ENCODE measurements at regions not wholly inside any gene's neighbourhood (a gene's known extent, or its start where the extent isn't known, plus 50 kb on each side); places are given as distances from the start of the nearest gene placed in this dataset.

DNA sequence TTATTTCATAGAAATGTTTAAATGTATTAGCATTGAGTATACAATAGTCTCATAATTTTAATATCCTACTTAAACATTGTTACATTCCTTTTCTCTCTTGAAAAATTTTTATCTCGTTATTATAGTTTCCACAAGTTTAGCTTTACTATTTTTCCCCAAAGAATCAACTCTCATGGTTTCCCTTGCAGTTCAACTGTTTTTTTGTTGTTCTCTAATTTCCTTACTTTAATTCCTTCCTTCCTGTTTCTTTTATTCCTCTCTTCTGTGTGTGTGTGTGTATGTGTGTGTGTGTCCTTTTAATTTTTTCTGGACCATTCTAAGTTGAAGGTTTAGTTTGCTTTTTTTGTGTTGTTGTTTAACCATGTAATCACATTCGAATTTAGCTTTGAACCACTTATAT is 171.1 kb downstream of the GASK1B start:
- Histone ChIP-seq H3K27me3 (ENCODE audit: low read depth) (no peaks in the 10 kb centered on the region), H3K4me3 (no peak overlapping the region), H3K27ac (no peak overlapping the region), H3K36me3 (no peaks in the 10 kb centered on the region), H3K9me3 (no peaks in the 10 kb centered on the region), H3K4me1 (no peaks in the 10 kb centered on the region)
- DNase-seq, result no peak
- TF ChIP-seq, protein P1, sequence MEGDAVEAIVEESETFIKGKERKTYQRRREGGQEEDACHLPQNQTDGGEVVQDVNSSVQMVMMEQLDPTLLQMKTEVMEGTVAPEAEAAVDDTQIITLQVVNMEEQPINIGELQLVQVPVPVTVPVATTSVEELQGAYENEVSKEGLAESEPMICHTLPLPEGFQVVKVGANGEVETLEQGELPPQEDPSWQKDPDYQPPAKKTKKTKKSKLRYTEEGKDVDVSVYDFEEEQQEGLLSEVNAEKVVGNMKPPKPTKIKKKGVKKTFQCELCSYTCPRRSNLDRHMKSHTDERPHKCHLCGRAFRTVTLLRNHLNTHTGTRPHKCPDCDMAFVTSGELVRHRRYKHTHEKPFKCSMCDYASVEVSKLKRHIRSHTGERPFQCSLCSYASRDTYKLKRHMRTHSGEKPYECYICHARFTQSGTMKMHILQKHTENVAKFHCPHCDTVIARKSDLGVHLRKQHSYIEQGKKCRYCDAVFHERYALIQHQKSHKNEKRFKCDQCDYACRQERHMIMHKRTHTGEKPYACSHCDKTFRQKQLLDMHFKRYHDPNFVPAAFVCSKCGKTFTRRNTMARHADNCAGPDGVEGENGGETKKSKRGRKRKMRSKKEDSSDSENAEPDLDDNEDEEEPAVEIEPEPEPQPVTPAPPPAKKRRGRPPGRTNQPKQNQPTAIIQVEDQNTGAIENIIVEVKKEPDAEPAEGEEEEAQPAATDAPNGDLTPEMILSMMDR (IDR thresholded peaks at IDR 0.05), result no peak
- intact Hi-C loops (cut with DNase I), result no loop called here
- no peak for ATAC-seq

DNA sequence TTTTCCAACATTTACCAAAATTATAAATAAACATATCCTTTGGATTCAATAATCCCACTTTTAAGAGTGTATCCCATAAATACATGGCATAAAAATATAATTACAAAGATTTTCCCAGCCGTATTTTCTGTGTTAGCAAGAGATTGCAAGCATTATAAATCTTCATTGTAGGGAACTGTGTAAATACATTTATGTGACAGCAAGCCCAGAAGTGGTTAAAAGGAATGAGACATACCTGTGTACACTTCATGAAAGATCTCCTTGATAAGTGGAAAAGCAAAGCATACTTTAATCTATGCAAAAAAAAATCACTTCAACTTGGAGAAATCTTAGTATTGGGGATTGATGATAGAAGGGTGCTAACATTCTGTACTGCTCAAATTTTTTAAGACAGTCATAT is 173.1 kb downstream of the GASK1B start:
- H3K9me3 ChIP-seq, result no peaks in the 10 kb centered on the region
- no peak for ATAC-seq
- DNase-seq, result no peak
- TF ChIP-seq, protein P1 (IDR thresholded peaks at IDR 0.05), result no peak
- H3K4me1 ChIP-seq, result peaks cover 5% of the 10 kb centered on the region
- intact Hi-C loops (cut with DNase I), result loop anchor here (10.0 kb wide), 1 partner anchor 255 kb away; no protein-coding TSS in a partner anchor
- no peaks in the 10 kb centered on the region for H3K36me3 ChIP-seq
- no peak overlapping the region for H3K27ac ChIP-seq
- no peaks in the 10 kb centered on the region for H3K27me3 ChIP-seq (ENCODE audit: low read depth)
- H3K4me3 ChIP-seq, result no peak overlapping the region

DNA sequence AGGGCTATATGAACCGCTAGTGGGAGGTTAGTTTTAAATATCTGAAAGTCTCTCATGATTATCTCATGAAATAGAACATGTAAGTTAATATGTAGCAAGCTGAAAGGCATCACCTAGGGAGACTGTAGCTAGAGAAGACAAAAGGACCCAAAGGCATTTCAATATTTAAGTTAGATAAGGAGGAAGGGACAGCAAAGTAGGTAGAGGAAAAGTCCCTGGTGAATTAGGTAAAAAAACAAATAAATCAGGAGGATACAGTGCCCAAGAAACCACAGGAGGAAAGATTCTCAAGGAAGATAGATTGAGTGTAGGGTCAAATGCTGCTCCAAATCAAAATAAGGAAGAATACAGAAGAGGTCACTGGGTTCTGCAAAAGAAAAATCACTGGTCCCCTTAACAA is 175.5 kb downstream of the GASK1B start:
- Histone ChIP-seq H3K4me3 (no peak overlapping the region), H3K36me3 (no peaks in the 10 kb centered on the region), H3K27me3 (ENCODE audit: low read depth) (no peaks in the 10 kb centered on the region), H3K27ac (no peak overlapping the region), H3K9me3 (no peaks in the 10 kb centered on the region), H3K4me1 (peaks cover 6% of the 10 kb centered on the region)
- DNase-seq, result no peak
- no peak for ATAC-seq
- TF ChIP-seq, protein P1 (IDR thresholded peaks at IDR 0.05), result no peak
- intact Hi-C loops (cut with DNase I), result loop anchor here (10.0 kb wide), 1 partner anchor 258 kb away; no protein-coding TSS in a partner anchor

DNA sequence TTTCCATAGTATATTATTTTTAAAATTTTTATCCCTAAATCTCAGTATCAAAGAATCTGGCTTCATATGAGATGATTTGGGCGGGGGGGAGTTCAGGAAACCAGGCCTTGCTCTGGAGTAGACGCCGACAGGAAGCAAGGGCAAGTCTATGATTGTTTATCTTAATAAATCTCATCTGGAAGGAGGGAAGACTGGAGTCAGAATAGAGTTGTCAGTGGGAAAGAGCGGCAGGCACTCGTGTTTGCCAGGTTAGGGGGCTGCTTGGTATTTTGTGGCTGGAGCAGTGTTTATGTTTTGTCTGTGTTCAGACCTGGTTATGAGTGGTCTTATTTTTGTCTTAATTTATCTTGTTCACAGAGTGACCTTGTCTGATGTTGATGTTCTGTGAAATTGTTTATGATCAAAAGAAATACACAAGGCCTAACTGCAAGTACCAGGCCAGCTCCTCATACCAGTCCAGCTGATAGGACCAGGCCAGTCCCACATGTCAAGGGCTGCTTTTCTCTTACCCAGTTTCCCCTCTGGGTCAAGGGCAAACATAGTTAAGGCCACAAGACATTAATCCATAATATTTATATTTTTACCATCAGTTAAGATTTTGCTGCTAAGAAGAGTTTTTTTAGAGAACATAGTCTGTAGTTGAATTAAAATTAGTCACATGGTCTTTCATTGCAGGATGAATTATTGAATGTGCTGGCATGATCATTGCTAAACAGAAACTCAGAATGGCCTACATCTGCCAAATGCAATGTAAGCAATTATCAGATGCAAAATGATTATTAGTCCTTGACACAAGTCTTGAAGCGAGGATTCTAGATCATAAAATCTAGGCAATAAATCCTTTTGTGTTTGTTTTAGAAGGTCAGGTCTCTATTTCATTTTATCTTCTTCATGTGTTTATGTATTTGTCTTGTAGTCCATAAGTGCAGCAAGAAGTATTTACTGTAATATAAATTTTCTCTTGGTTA is 176.5 kb downstream of the GASK1B start:
- no peak for DNase-seq
- intact Hi-C loops (cut with DNase I), result loop anchor here (10.0 kb wide), 1 partner anchor 258 kb away; no protein-coding TSS in a partner anchor
- ATAC-seq, result no peak
- no peaks in the 10 kb centered on the region for H3K9me3 ChIP-seq
- no peaks in the 10 kb centered on the region for H3K36me3 ChIP-seq
- peaks cover 6% of the 10 kb centered on the region for H3K4me1 ChIP-seq
- TF ChIP-seq, protein P1 (IDR thresholded peaks at IDR 0.05), result no peak
- H3K27ac ChIP-seq, result no peak overlapping the region
- H3K27me3 ChIP-seq (ENCODE audit: low read depth), result no peaks in the 10 kb centered on the region
- H3K4me3 ChIP-seq, result no peak overlapping the region

DNA sequence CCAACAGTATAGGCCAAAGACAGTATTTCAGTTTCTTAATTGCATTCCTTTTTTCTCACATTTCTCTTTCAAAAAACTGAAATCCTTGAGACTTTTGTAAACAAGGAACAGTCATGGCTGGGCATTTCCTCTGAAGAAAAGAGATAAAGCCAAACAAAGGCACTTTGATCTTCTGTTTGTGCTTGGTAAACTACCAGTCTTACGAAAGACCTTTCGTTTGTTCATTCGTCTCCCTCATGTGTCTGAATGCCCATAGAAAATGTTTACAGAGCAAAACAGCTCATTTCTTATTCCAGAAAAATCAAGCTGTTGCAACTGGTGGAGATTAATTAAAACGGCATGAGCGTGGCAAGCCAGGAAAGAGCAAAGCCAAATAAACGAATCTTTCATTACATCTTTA is 178.0 kb downstream of the GASK1B start:
- no peak for DNase-seq
- ATAC-seq, result no peak
- Histone ChIP-seq H3K27ac (no peak overlapping the region), H3K9me3 (no peaks in the 10 kb centered on the region), H3K4me3 (no peak overlapping the region), H3K27me3 (ENCODE audit: low read depth) (no peaks in the 10 kb centered on the region), H3K4me1 (peaks cover 6% of the 10 kb centered on the region), H3K36me3 (no peaks in the 10 kb centered on the region)
- intact Hi-C loops (cut with DNase I), result loop anchor here (5.0 to 10.0 kb wide), 2 partner anchors 177 to 260 kb away; partner anchors contain the start of gene GASK1B
- TF ChIP-seq, protein P1 (IDR thresholded peaks at IDR 0.05), result no peak
